Smooth muscle cell (in vitro differentiated cells): ENCODE measurements at regions not wholly inside any gene's neighbourhood (a gene's known extent, or its start where the extent isn't known, plus 50 kb on each side); places are given as distances from the start of the nearest gene placed in this dataset. TPM values are rescaled to one million over a fixed set of nuclear protein-coding genes. Genes with fewer than 3 reads are reported as not detected.

Experiments
- DNase-seq: peaks from one replicate; lab custom pipeline; 2025; ENCODE audit not compliant: unreplicated experiment; lab: John Stamatoyannopoulos, UW
- H2AFZ ChIP-seq: fragments of 200-600 bp; sonication (generic); 2 replicates; pipeline ENCODE4 v1.6.0; 2016; ENCODE audit warnings: antibody characterized with exemption, low read depth, mild to moderate bottlenecking
- H3F3A ChIP-seq: fragments of 200-600 bp; sonication (generic); 2 replicates; pipeline ENCODE4 v1.6.0; 2017; ENCODE audit warnings: antibody characterized with exemption, low read depth
- H3K27ac ChIP-seq: fragments of 200-600 bp; sonication (generic); 2 replicates; pipeline ENCODE4 v1.5.1; 2016; ENCODE audit warnings: low read depth, mild to moderate bottlenecking
- H3K27me3 ChIP-seq: fragments of 200-600 bp; sonication (generic); 2 replicates; pipeline ENCODE4 v1.6.1; 2016; ENCODE audit warnings: low read depth, mild to moderate bottlenecking
- H3K36me3 ChIP-seq: fragments of 200-600 bp; sonication (generic); 2 replicates; pipeline ENCODE4 v1.5.1; 2016; ENCODE audit warnings: low read depth
- H3K4me1 ChIP-seq: fragments of 200-600 bp; sonication (generic); 2 replicates; pipeline ENCODE4 v1.5.1; 2016; ENCODE audit warnings: low read depth
- H3K4me2 ChIP-seq: fragments of 200-600 bp; sonication (generic); 2 replicates; pipeline ENCODE4 v1.6.0; 2016; ENCODE audit warnings: mild to moderate bottlenecking
- H3K4me3 ChIP-seq: fragments of 200-600 bp; sonication (generic); 2 replicates; pipeline ENCODE4 v1.5.1; 2016; ENCODE audit warnings: mild to moderate bottlenecking
- H3K79me2 ChIP-seq: fragments of 200-600 bp; sonication (generic); 2 replicates; pipeline ENCODE4 v1.6.0; 2016; ENCODE audit warnings: low read depth, mild to moderate bottlenecking
- H3K9ac ChIP-seq: fragments of 200-600 bp; sonication (generic); 2 replicates; pipeline ENCODE4 v1.6.0; 2016; ENCODE audit warnings: low read depth
- H3K9me3 ChIP-seq: fragments of 200-600 bp; sonication (generic); replicated peaks from 2 replicates; pipeline ENCODE4 v1.5.1; 2016; ENCODE audit warnings: low read depth
- H4K20me1 ChIP-seq: fragments of 200-600 bp; sonication (generic); 2 replicates; pipeline ENCODE4 v1.6.0; 2016; ENCODE audit warnings: low read depth
- CTCF ChIP-seq: fragments of 200-600 bp; sonication (generic); IDR thresholded peaks from 2 replicates; pipeline ENCODE4 v1.5.1; 2017; ENCODE audit warnings: borderline replicate concordance, mild to moderate bottlenecking, antibody characterized with exemption; ENCODE audit not compliant: insufficient read depth, poor library complexity, severe bottlenecking
- WGBS: methylation state at CpG from one replicate; pipeline ENCODE4 v1.1.7; 2016; ENCODE audit warnings: low lambda C conversion rate; 5-methylcytosine and 5-hydroxymethylcytosine counted together
- microRNA-seq: library from miRNA; unstranded; fragments of <30 nt; microRNA quantifications from one replicate; pipeline ENCODE4, GENCODE V29; 2016; ENCODE audit warnings: borderline number of aligned reads
- small RNA-seq: library from RNA; depleted of rRNA; stranded (forward); fragments of <200 nt; gene quantifications from one replicate; pipeline ENCODE3, GENCODE V24; 2014

DNA sequence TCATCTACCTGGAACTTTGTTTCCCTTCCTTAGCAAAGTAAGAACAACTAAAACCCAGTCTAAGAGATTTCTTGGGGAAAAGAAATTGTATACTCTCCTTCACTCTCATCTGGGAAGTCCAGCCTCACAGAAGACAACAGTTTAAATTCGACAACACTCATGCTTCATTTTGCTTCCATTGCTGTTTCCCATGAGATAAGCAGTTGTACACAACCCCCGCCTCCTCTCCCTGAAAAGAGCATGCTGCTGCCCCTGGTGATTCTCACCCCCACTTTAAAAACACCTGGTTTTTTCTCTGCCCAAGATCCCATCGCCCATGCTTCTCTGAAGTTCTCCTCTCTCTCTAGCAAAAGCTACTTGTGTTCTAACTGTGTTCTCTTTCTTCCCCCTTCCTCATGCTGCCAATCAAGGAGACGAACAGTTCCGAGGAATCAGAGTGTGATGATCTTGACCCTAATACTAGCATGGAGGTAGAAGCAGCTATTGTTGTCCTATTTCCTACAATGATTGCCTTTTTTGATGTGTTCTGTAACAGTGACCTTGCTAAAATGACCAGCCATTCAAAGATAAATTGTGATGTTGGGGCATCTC, 51.1 kb upstream of the UMPS start:
- Histone ChIP-seq H3K79me2 (no peaks in the 10 kb centered on the region), H3K9me3 (no peaks in the 10 kb centered on the region)
- 94% methylated on average over 5 of the region's 5 CpGs for WGBS

More for the DNA sequence above, 51.1 kb upstream of the UMPS start:
- no peak for DNase-seq
- no peak for TF ChIP-seq CTCF
- Histone ChIP-seq H3K36me3 (no peaks in the 10 kb centered on the region), H3K27ac (no peak overlapping the region), H3K4me3 (no peak overlapping the region), H3K27me3 (no peaks in the 10 kb centered on the region), H3K4me1 (no peaks in the 10 kb centered on the region), H2AFZ (no peak overlapping the region), H4K20me1 (no peaks in the 10 kb centered on the region), H3F3A (no peaks in the 10 kb centered on the region), H3K4me2 (no peak overlapping the region), H3K9ac (no peak overlapping the region)

Small RNA genes lying in the stretch of these regions (microRNA-seq; reads per million reads assigned to microRNA genes)
- gene MIR5002, result 1.8 reads per million
- not detected for gene MIR6083

Small RNA genes lying in the stretch of these regions (small RNA-seq; reads per million reads assigned to genes)
- 0.29 reads per million, percentile 5 among the genes with 10 or more reads in this experiment for gene MIR5002
- not detected for gene MIR6083
- 0.18 reads per million for gene RNU6-143P
